ENCODE measurements at regions not wholly inside any gene's neighbourhood (a gene's known extent, or its start where the extent isn't known, plus 50 kb on each side); places are given as distances from the start of the nearest gene placed in this dataset.

- no peak overlapping the region for H3K14ac ChIP-seq (ENCODE audit: insufficient read depth, low read length)
Observed at GRCh38 chr14:56709201-56709600, 101.1 kb downstream of the OTX2 start.

More at GRCh38 chr14:56709201-56709600, 101.1 kb downstream of the OTX2 start:
- H3K23ac ChIP-seq (ENCODE audit: insufficient read length, low read depth, low read length): no peak overlapping the region
- H2BK20ac ChIP-seq (ENCODE audit: low read depth, low read length, poor library complexity, severe bottlenecking): no peak overlapping the region
- H3K9me3 ChIP-seq (ENCODE audit: control insufficient read depth, low read depth, low read length): no peaks in the 10 kb centered on the region
- no peak overlapping the region for H3K9ac ChIP-seq (ENCODE audit: extremely low read depth, insufficient read length, low read length)
- no peak overlapping the region for H3K4ac ChIP-seq (ENCODE audit: low read depth, low read length)
- H2AK5ac ChIP-seq (ENCODE audit: insufficient read length, low read length): no peak overlapping the region
- no peaks in the 10 kb centered on the region for H3K79me2 ChIP-seq (ENCODE audit: insufficient read depth, low read length)
- H3K79me1 ChIP-seq (ENCODE audit: insufficient read depth, low read depth, low read length, poor library complexity, severe bottlenecking): no peaks in the 10 kb centered on the region
- no peak overlapping the region for H2BK15ac ChIP-seq (ENCODE audit: low read depth, low read length)
- H3K27ac ChIP-seq (ENCODE audit: insufficient read length, low read depth, low read length): no peak overlapping the region
- H3T11ph ChIP-seq (ENCODE audit: low read length): no peak overlapping the region
- Mint-ChIP-seq H3K4me1 (peaks cover 23% of the 10 kb centered on the region in 2 experiments), H3K36me3 (ENCODE audit: insufficient read depth in 1 of 3, low read depth in 3 of 3) (no peaks in the 10 kb centered on the region), H3K27ac (no peak overlapping the region), H3K4me3 (no peak overlapping the region), H3K9me3 (no peaks in the 10 kb centered on the region), H3K27me3 (ENCODE audit: low read depth) (peaks cover 17% of the 10 kb centered on the region)
- H4K5ac ChIP-seq (ENCODE audit: insufficient read length, low read depth, low read length): no peak overlapping the region
- no peak for DNase-seq
- no peak overlapping the region for H2AFZ ChIP-seq (ENCODE audit: low read length)
- no peaks in the 10 kb centered on the region for H4K20me1 ChIP-seq (ENCODE audit: control insufficient read depth, insufficient read depth, insufficient read length)
- no peak overlapping the region for H4K8ac ChIP-seq (replicated peaks; ENCODE audit: insufficient read length, low read depth, low read length)
- no peak overlapping the region for H2BK5ac ChIP-seq (ENCODE audit: insufficient read length, low read length)
- H3K27me3 ChIP-seq (ENCODE audit: insufficient read depth, low read length): no peaks in the 10 kb centered on the region
- no peak overlapping the region for H2BK120ac ChIP-seq (ENCODE audit: low read depth, low read length, poor library complexity, severe bottlenecking)
- H4K91ac ChIP-seq (ENCODE audit: insufficient read length, low read depth, low read length): no peak overlapping the region
- H2BK12ac ChIP-seq (ENCODE audit: insufficient read length, low read depth, low read length): no peak overlapping the region
- H3K18ac ChIP-seq (ENCODE audit: insufficient read length, low read depth, low read length): no peak overlapping the region
- H3K4me2 ChIP-seq (ENCODE audit: insufficient read depth, insufficient read length, low read length): no peak overlapping the region
- no peaks in the 10 kb centered on the region; the same call in 1 of the 2 replicates for H3K4me1 ChIP-seq (ENCODE audit: insufficient read depth, low read length)
- WGBS (ENCODE audit: extremely low coverage, insufficient read length, low lambda C conversion rate): no CpG with 5 or more reads among the region's 3 CpGs
- H3K23me2 ChIP-seq (ENCODE audit: insufficient read length, low read depth, low read length, poor library complexity, severe bottlenecking): no peaks in the 10 kb centered on the region
- no peak overlapping the region for H3K56ac ChIP-seq (ENCODE audit: insufficient read length, low read depth, low read length)
- TF ChIP-seq CTCF (conservative IDR thresholded peaks at IDR 0.05): no peak

All from H9 (cell line).